Adrenal gland (tissue), 9 donors: ENCODE measurements at regions not wholly inside any gene's neighbourhood (a gene's known extent, or its start where the extent isn't known, plus 50 kb on each side); places are given as distances from the start of the nearest gene placed in this dataset.

Source experiments
- DNase-seq, 7 donors: peaks; one replicate each; pipeline ENCODE4 v3.0.0-alpha.2; 2019 to 2020
- H3K27ac ChIP-seq, 5 donors: fragments of 200-600 bp; sonication (generic) in 4 of 5; 1 replicate in 3 of 5; 2 replicates in 2 of 5; pipeline versions ENCODE4 v1.5.1 to v1.8.0; 2016 to 2020; ENCODE audit warnings: mild to moderate bottlenecking in 1 of 5
- H3K27me3 ChIP-seq: fragments of 200-600 bp; 2 replicates; pipeline ENCODE4 v1.8.0; 2021
- H3K36me3 ChIP-seq, 2 donors: fragments of 200-600 bp; replicated peaks in 1 of 2; 1 replicate in 1 of 2; 2 replicates in 1 of 2; pipeline versions ENCODE4 v1.5.1 to v1.8.0; 2018 to 2022
- H3K4me1 ChIP-seq, 2 donors: fragments of 200-600 bp; replicated peaks in 1 of 2; 1 replicate in 1 of 2; 2 replicates in 1 of 2; pipeline versions ENCODE4 v1.5.1 to v1.8.0; 2018 to 2021
- H3K4me3 ChIP-seq, 4 donors: fragments of 200-600 bp; sonication (generic) in 3 of 4; one replicate each; pipeline ENCODE4 v1.5.1; 2016 to 2018
- H3K9me3 ChIP-seq, 3 donors: fragments of 200-600 bp; sonication (generic) in 1 of 3; replicated peaks in 1 of 3; 1 replicate in 2 of 3; 2 replicates in 1 of 3; pipeline versions ENCODE4 v1.5.1 to v1.8.0; 2016 to 2021
- CTCF ChIP-seq, 6 experiments: fragments of 450-650 bp in 4 of 6; fragments of 200-600 bp in 2 of 6; sonication (generic) in 1 of 6; IDR thresholded peaks; 1 replicate in 5 of 6; 2 replicates in 1 of 6; pipeline versions ENCODE4 v1.5.1 to v1.8.0; 2016 to 2021; ENCODE audit warnings: antibody characterized with exemption in 6 of 6, mild to moderate bottlenecking in 2 of 6, moderate library complexity in 1 of 6
- POLR2A ChIP-seq, 2 donors: fragments of 450-650 bp; IDR thresholded peaks; one replicate each; pipeline ENCODE4 v1.6.1; 2017; ENCODE audit warnings: antibody characterized with exemption in 2 of 2, mild to moderate bottlenecking in 2 of 2, moderate library complexity in 1 of 2
- WGBS, 4 donors: extraction: QIAGEN DNeasy Blood & Tissue Kit in 2 of 4; methylation state at CpG; one replicate each; pipeline versions ENCODE4 v1.1.5 to v1.1.7; 2013 to 2017; 5-methylcytosine and 5-hydroxymethylcytosine counted together
- intact Hi-C, 2 donors: fragments of 100-400 bp; cut with DNase I; formaldehyde crosslinking; loops; one replicate each; pipeline versions ENCODE4 v1.14.1 to v1.15.0; 2022 to 2023
- donor health status: healthy with polysubstance abuse.
- donor health status: Bipolar disorder and iron deficiency.
- donor health status: DM: yes; HTN: yes; CAD: no.
- donor health status: DM: no; HTN: no; CAD: no.
- donor health status: DM: no; HTN: no; CAD: no.

- DNase-seq: no peak
- H3K4me1 ChIP-seq: peaks cover 4 to 11% of the 10 kb centered on the region in 2 donors
- no peaks in the 10 kb centered on the region for H3K9me3 ChIP-seq
- H3K4me3 ChIP-seq: no peak overlapping the region
- intact Hi-C loops: no loop called here
- no peak overlapping the region for H3K27ac ChIP-seq
- H3K27me3 ChIP-seq: peaks cover 10% of the 10 kb centered on the region
- TF ChIP-seq CTCF (IDR thresholded peaks at IDR 0.05): no peak
- TF ChIP-seq POLR2A (IDR thresholded peaks at IDR 0.05): no peak
- WGBS, 4 donors: 86 to 95% (median 93%) methylated on average over 3 of the region's 3 CpGs
- no peaks in the 10 kb centered on the region for H3K36me3 ChIP-seq
Observed at GRCh38 chr6:125367036-125367782, 65.4 kb upstream of the HDDC2 start.

- intact Hi-C loops: no loop called here
- WGBS, 4 donors: 62 to 72% (median 67%) methylated on average over 6 to 8 of the region's 8 CpGs
Observed at GRCh38 chr6:125370343-125370742, 68.6 kb upstream of the HDDC2 start.

GRCh38 chr6:125375013-125375412, 73.2 kb upstream of the HDDC2 start:
- WGBS, 4 donors: 86 to 87% (median 87%) methylated on average over 2 of the region's 2 CpGs
- Histone ChIP-seq H3K27me3 (no peaks in the 10 kb centered on the region), H3K36me3 (no peaks in the 10 kb centered on the region), H3K27ac (no peak overlapping the region), H3K9me3 (no peaks in the 10 kb centered on the region), H3K4me1 (no peaks in the 10 kb centered on the region), H3K4me3 (no peak overlapping the region)
- TF ChIP-seq CTCF (IDR thresholded peaks at IDR 0.05): no peak
- DNase-seq: no peak
- intact Hi-C loops: no loop called here

More at GRCh38 chr6:125370343-125370742, 68.6 kb upstream of the HDDC2 start:
- Histone ChIP-seq H3K9me3 (no peaks in the 10 kb centered on the region), H3K27me3 (no peaks in the 10 kb centered on the region), H3K36me3 (no peaks in the 10 kb centered on the region), H3K27ac (no peak overlapping the region), H3K4me1 (no peaks in the 10 kb centered on the region), H3K4me3 (no peak overlapping the region)
- TF ChIP-seq POLR2A (IDR thresholded peaks at IDR 0.05) (no peak), CTCF (IDR thresholded peaks at IDR 0.05) (no peak)
- no peak for DNase-seq

- Histone ChIP-seq H3K36me3 (no peaks in the 10 kb centered on the region), H3K27ac (no peak overlapping the region), H3K4me3 (no peak overlapping the region), H3K4me1 (no peaks in the 10 kb centered on the region), H3K9me3 (no peaks in the 10 kb centered on the region), H3K27me3 (no peaks in the 10 kb centered on the region)
- intact Hi-C loops: no loop called here
- TF ChIP-seq CTCF (IDR thresholded peaks at IDR 0.05) (no peak), POLR2A (IDR thresholded peaks at IDR 0.05) (no peak)
- no peak for DNase-seq
Observed at GRCh38 chr6:125375821-125376220, 74.1 kb upstream of the HDDC2 start.
